GM12873 (cell line): ENCODE measurements at regions not wholly inside any gene's neighbourhood (a gene's known extent, or its start where the extent isn't known, plus 50 kb on each side); places are given as distances from the start of the nearest gene placed in this dataset.

Source experiments
- TF ChIP-seq, protein P1 (sequence below): IDR thresholded peaks from 2 replicates; pipeline ENCODE4 v1.5.1; 2012; ENCODE audit warnings: low read depth, mild to moderate bottlenecking, moderate library complexity, low read length, control low read depth; ENCODE audit not compliant: insufficient read depth; ENCODE audit errors: missing control alignments

DNA sequence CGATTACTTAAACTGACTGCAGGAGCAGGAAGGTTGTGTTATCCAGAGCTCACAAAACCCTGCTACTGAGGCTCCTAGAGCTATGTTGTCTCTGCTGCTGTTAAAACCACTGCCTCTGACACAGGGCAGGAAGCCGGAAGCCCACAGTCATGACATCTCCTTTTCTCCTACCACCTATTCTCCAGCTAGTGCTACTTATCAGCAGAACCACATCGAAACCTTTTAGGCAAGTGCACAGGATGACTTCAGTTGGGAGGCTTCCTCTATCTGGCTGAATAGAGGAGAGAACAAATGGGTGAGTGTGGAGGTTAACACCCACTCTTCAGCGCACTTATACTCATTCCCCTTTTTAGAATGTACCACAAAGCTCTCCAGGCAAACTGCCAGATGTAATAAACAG lies 638.0 kb downstream of the OTOL1 start:
- TF ChIP-seq, protein P1, sequence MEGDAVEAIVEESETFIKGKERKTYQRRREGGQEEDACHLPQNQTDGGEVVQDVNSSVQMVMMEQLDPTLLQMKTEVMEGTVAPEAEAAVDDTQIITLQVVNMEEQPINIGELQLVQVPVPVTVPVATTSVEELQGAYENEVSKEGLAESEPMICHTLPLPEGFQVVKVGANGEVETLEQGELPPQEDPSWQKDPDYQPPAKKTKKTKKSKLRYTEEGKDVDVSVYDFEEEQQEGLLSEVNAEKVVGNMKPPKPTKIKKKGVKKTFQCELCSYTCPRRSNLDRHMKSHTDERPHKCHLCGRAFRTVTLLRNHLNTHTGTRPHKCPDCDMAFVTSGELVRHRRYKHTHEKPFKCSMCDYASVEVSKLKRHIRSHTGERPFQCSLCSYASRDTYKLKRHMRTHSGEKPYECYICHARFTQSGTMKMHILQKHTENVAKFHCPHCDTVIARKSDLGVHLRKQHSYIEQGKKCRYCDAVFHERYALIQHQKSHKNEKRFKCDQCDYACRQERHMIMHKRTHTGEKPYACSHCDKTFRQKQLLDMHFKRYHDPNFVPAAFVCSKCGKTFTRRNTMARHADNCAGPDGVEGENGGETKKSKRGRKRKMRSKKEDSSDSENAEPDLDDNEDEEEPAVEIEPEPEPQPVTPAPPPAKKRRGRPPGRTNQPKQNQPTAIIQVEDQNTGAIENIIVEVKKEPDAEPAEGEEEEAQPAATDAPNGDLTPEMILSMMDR, result no peak

DNA sequence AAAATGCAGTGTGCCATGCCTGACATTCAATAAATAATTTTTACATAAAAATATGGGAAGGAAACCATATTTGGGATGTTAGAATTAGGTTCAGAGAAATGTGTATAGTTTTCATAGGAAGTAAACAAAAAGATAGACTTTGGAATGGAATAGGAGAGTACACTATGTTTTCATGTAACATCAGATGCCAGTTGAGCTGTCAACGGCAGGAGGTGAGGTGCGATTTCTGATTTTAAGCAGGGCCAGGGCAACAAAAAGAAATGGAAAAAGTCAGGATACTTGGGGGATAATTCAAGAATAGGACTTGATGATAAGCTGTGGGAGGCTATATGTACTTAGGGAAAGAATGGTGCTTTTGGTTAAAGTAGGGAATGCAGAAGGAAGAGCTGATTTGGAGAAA lies 639.5 kb downstream of the OTOL1 start:
- TF ChIP-seq, protein P1, result no peak

DNA sequence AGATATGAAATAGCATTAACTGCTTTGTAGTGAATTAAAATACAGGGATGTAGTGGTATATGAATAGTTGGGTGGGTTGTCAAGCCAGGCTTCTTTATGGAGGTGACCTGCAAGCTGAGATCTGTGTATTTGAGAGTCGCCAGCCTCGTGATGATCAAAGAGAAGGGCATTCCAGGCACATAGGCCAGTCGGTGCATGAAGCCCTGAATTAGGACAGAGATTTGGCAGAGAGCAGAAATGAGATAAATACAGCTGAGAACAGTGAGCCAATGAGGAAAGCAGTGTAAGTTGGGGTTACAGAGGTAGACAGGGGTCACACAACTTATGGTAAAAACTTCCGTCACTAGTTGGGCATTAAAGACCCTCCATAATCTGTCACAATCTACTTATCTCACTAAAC lies 641.9 kb downstream of the OTOL1 start:
- TF ChIP-seq, protein P1, result no peak

DNA sequence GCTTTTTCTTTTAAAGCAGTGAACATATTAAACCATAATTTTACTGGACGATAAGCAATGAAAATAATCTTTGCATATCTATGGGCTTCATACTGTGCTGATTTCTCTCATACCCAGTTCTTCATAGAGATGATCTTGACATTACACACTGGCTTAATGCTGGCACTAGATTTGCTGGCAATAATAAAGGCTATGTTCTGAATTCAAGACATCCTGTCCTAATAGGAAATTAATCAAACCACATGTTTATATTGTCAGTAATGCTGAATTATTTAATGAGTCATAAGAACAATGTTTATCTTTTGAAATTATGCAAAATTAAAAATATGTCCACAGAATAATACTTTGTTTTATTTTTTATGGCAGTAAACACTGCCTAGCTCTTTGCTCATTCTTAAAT lies 643.2 kb downstream of the OTOL1 start:
- TF ChIP-seq, protein P1, result no peak

DNA sequence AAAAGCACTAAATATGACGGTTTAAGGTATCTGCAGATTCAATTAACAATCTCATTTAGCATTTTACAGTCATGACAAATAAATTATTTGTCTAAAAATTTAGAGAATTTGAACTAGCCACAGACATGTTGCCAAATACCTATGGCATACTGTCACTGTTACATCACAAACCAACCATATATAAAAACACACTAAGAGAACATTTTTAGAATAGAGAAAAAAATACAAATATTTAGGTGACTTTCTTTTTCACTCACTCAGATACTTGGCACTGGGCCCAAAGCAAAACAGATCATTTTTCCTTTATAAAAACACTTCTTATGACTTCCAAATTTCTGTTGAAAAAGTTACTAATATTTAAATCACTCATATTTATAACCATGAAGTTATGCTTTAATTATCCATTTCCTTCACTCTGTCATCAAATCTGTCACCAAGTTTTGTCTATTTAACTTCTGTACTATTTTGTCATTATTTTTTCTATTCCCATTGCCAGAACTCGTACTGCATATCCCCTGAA lies 644.7 kb downstream of the OTOL1 start:
- TF ChIP-seq, protein P1, result no peak

DNA sequence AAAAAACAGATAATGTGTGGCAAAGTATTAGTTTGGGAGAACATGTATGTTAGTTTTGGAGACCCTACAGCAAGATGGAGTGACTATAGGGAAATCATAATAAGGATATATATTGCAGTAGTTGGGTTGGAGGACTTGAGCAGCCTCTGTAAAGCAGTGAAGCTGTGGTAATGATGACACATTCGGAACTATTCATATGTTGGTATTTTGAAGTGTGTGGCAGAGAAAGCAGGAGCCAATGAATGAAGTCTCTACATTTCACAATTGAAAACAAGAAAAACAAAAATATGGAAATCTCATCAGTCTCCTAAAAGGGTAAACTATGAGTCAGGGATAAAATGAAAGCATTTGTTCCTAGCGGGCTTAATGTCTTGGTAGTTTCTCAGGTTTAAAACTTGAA lies 645.9 kb downstream of the OTOL1 start:
- TF ChIP-seq, protein P1, result no peak

DNA sequence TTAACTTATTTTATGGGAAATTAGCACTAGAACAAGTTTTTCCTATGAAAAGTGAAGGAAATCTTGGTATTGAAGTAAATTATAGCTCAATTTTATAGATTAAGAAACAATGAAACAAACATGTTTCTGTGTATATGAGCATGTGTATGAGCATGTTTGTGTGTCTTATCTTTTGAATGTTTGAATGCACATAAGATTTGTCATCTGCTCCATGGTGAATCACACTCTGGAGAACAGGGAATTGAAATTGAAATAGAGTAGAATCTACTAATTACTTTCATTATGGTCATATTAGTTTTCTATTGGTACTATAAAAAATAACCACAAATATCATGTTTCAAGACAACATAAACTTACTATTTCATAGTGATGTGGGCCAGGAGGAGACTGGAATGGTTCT lies 646.6 kb downstream of the OTOL1 start:
- TF ChIP-seq, protein P1, result no peak
